Duodenal mucosa (tissue), 2 donors: ENCODE measurements at regions not wholly inside any gene's neighbourhood (a gene's known extent, or its start where the extent isn't known, plus 50 kb on each side); places are given as distances from the start of the nearest gene placed in this dataset.
A peak's percentile ranks its signal among the peaks of the same experiment; 100 is the strongest.

Experiments used
- H3K27ac ChIP-seq: one replicate; pipeline ENCODE4 v1.7.0; 2013; ENCODE audit warnings: low read depth, low read length
- H3K27me3 ChIP-seq, 2 donors: one replicate each; pipeline ENCODE4 v1.7.0; 2013; ENCODE audit warnings: low read length in 2 of 2, control low read depth in 1 of 2; ENCODE audit not compliant: insufficient read depth in 2 of 2, control insufficient read depth in 1 of 2
- H3K36me3 ChIP-seq, 2 donors: one replicate each; pipeline ENCODE4 v1.7.0; 2013; ENCODE audit warnings: low read length in 2 of 2, control low read depth in 1 of 2; ENCODE audit not compliant: insufficient read depth in 2 of 2, control insufficient read depth in 1 of 2
- H3K4me1 ChIP-seq, 2 donors: one replicate each; pipeline ENCODE4 v1.7.0; 2013; ENCODE audit warnings: low read length in 2 of 2, control low read depth in 1 of 2; ENCODE audit not compliant: insufficient read depth in 2 of 2, control insufficient read depth in 1 of 2
- H3K4me3 ChIP-seq, 2 donors: one replicate each; pipeline ENCODE4 v1.7.0; 2013; ENCODE audit warnings: low read length in 2 of 2, low read depth in 1 of 2
- H3K9ac ChIP-seq, 2 donors: one replicate each; pipeline ENCODE4 v1.7.0; 2013; ENCODE audit warnings: low read length in 2 of 2, low read depth in 1 of 2
- H3K9me3 ChIP-seq, 2 donors: one replicate each; pipeline ENCODE4 v1.7.0; 2013; ENCODE audit warnings: low read length in 2 of 2, control low read depth in 1 of 2; ENCODE audit not compliant: control insufficient read depth in 1 of 2

- Histone ChIP-seq H3K9me3 (no peaks in the 10 kb centered on the region), H3K27ac (no peak overlapping the region), H3K4me1 (no peaks in the 10 kb centered on the region), H3K36me3 (no peaks in the 10 kb centered on the region), H3K9ac (no peak overlapping the region), H3K27me3 (no peaks in the 10 kb centered on the region), H3K4me3 (no peak overlapping the region)
Measured at GRCh38 chr6:26149240-26149639, 62.0 kb downstream of the HFE start.

GRCh38 chr6:26152226-26153101 is 65.2 kb downstream of the HFE start:
- Histone ChIP-seq H3K27me3 (no peaks in the 10 kb centered on the region), H3K36me3 (no peaks in the 10 kb centered on the region), H3K27ac (no peak overlapping the region), H3K4me3 (no peak overlapping the region), H3K9me3 (no peaks in the 10 kb centered on the region), H3K4me1 (peaks cover 0 to 5% of the 10 kb centered on the region in 2 donors), H3K9ac (no peak overlapping the region)

- Histone ChIP-seq H3K4me1 (peaks cover 10 to 13% of the 10 kb centered on the region in 2 donors), H3K9me3 (no peaks in the 10 kb centered on the region), H3K27ac (peak overlapping the region; percentile 96), H3K9ac (peak overlapping the region; percentile 9 to 95), H3K4me3 (peak overlapping the region; percentile 66 to 85), H3K36me3 (no peaks in the 10 kb centered on the region), H3K27me3 (no peaks in the 10 kb centered on the region)
Measured at GRCh38 chr6:26155061-26155930, 68.1 kb downstream of the HFE start.

GRCh38 chr6:26156105-26156849 is 69.0 kb downstream of the HFE start:
- H3K27ac ChIP-seq: peak overlapping the region; percentile 96
- no peaks in the 10 kb centered on the region for H3K27me3 ChIP-seq
- H3K9me3 ChIP-seq: no peaks in the 10 kb centered on the region
- peak overlapping the region; percentile 86 to 95 for H3K9ac ChIP-seq
- H3K4me1 ChIP-seq: peaks cover 10 to 13% of the 10 kb centered on the region in 2 donors
- peak overlapping the region; percentile 81 to 85 for H3K4me3 ChIP-seq
- no peaks in the 10 kb centered on the region for H3K36me3 ChIP-seq

- H3K27me3 ChIP-seq: no peaks in the 10 kb centered on the region
- peak overlapping the region; percentile 86 to 95 for H3K9ac ChIP-seq
- peak overlapping the region; percentile 96 for H3K27ac ChIP-seq
- no peaks in the 10 kb centered on the region for H3K9me3 ChIP-seq
- H3K4me1 ChIP-seq: peaks cover 10 to 13% of the 10 kb centered on the region in 2 donors
- no peaks in the 10 kb centered on the region for H3K36me3 ChIP-seq
- H3K4me3 ChIP-seq: peak overlapping the region; percentile 81 to 85
Measured at GRCh38 chr6:26156850-26157250, 69.6 kb downstream of the HFE start.

GRCh38 chr6:26157251-26158075 is 70.2 kb downstream of the HFE start:
- H3K36me3 ChIP-seq: no peaks in the 10 kb centered on the region
- H3K27me3 ChIP-seq: no peaks in the 10 kb centered on the region
- peaks cover 10 to 13% of the 10 kb centered on the region in 2 donors for H3K4me1 ChIP-seq
- H3K9me3 ChIP-seq: no peaks in the 10 kb centered on the region
- peak overlapping the region; percentile 81 to 85 for H3K4me3 ChIP-seq
- peak overlapping the region; percentile 96 for H3K27ac ChIP-seq
- peak overlapping the region; percentile 93 to 95 for H3K9ac ChIP-seq

GRCh38 chr6:26158076-26158580 is 70.9 kb downstream of the HFE start:
- Histone ChIP-seq H3K36me3 (no peaks in the 10 kb centered on the region), H3K9me3 (no peaks in the 10 kb centered on the region), H3K27ac (peak overlapping the region; percentile 80), H3K4me3 (peak overlapping the region; percentile 65 to 79), H3K27me3 (no peaks in the 10 kb centered on the region), H3K9ac (peak overlapping the region; percentile 76 to 93), H3K4me1 (peaks cover 11 to 13% of the 10 kb centered on the region in 2 donors)

GRCh38 chr6:26158581-26159356 is 71.5 kb downstream of the HFE start:
- Histone ChIP-seq H3K4me1 (peaks cover 13 to 17% of the 10 kb centered on the region in 2 donors), H3K9me3 (no peaks in the 10 kb centered on the region), H3K4me3 (peak overlapping the region; percentile 65 to 79), H3K9ac (peak overlapping the region; percentile 76 to 93), H3K27ac (peak overlapping the region; percentile 80), H3K36me3 (no peaks in the 10 kb centered on the region), H3K27me3 (no peaks in the 10 kb centered on the region)
